Neural cell (in vitro differentiated cells): ENCODE measurements at regions not wholly inside any gene's neighbourhood (a gene's known extent, or its start where the extent isn't known, plus 50 kb on each side); places are given as distances from the start of the nearest gene placed in this dataset.

ENCODE experiments used
- H2AFZ ChIP-seq: fragments of 200-600, 300-800 bp; sonication (generic), shearing (Covaris generic); 2 replicates; pipeline ENCODE4 v1.6.0; 2014; ENCODE audit warnings: low read depth, mild to moderate bottlenecking, antibody characterized with exemption, low read length, moderate library complexity
- H3F3A ChIP-seq: fragments of 200-600 bp; shearing (Covaris generic); 2 replicates; pipeline ENCODE4 v1.6.1; 2016; ENCODE audit warnings: mild to moderate bottlenecking, moderate library complexity, mixed read lengths, antibody characterized with exemption, low read length; ENCODE audit not compliant: insufficient read depth, poor library complexity, severe bottlenecking
- H3K27ac ChIP-seq: fragments of 200-600, 300-800 bp; sonication (generic), shearing (Covaris generic); 2 replicates; pipeline ENCODE4 v1.5.1; 2014; ENCODE audit warnings: mild to moderate bottlenecking, low read length, moderate library complexity
- H3K27me3 ChIP-seq: fragments of 300-800, 200-600 bp; sonication (generic), shearing (Covaris generic); 2 replicates; pipeline ENCODE4 v1.6.0; 2014; ENCODE audit warnings: mild to moderate bottlenecking, low read depth, low read length, moderate library complexity; ENCODE audit not compliant: insufficient read depth
- H3K36me3 ChIP-seq: fragments of 300-800, 200-600 bp; sonication (generic), shearing (Covaris generic); 2 replicates; pipeline ENCODE4 v1.5.1; 2014; ENCODE audit warnings: mild to moderate bottlenecking, antibody characterized with exemption, low read length, moderate library complexity; ENCODE audit not compliant: insufficient read depth
- H3K4me2 ChIP-seq: fragments of 300-800, 200-600 bp; sonication (generic), shearing (Covaris generic); 2 replicates; pipeline ENCODE4 v1.6.0; 2014; ENCODE audit warnings: mild to moderate bottlenecking, low read length
- H3K4me3 ChIP-seq: fragments of 300-800, 200-600 bp; sonication (generic), shearing (Covaris generic); 2 replicates; pipeline ENCODE4 v1.5.1; 2014; ENCODE audit warnings: mild to moderate bottlenecking, low read length, moderate library complexity
- H3K79me2 ChIP-seq: fragments of 200-600 bp; shearing (Covaris generic); replicated peaks from 2 replicates; pipeline ENCODE4 v1.6.0; 2014; ENCODE audit warnings: mild to moderate bottlenecking, low read length, moderate library complexity; ENCODE audit not compliant: insufficient read depth
- H3K9ac ChIP-seq: fragments of 300-800, 200-600 bp; sonication (generic), shearing (Covaris generic); 2 replicates; pipeline ENCODE4 v1.6.1; 2016; ENCODE audit warnings: mild to moderate bottlenecking, low read length, mixed read lengths
- H3K9me2 ChIP-seq: fragments of 200-600 bp; shearing (Covaris generic); 2 replicates; pipeline ENCODE4 v1.6.1; 2016; ENCODE audit warnings: mild to moderate bottlenecking, low read length, mixed read lengths; ENCODE audit not compliant: insufficient read depth
- H3K9me3 ChIP-seq: fragments of 200-600, 300-800 bp; sonication (generic), shearing (Covaris generic); 2 replicates; pipeline ENCODE4 v1.6.1; 2016; ENCODE audit warnings: mild to moderate bottlenecking, mixed run types, low read length, moderate library complexity, mixed read lengths
- H4K20me1 ChIP-seq: fragments of 200-600 bp; shearing (Covaris generic); 2 replicates; pipeline ENCODE4 v1.6.1; 2016; ENCODE audit warnings: mild to moderate bottlenecking, mixed run types; ENCODE audit not compliant: insufficient read depth
- EP300 ChIP-seq: fragments of 450-650 bp; conservative IDR thresholded peaks from 2 replicates; pipeline ENCODE4 v1.6.1; 2014; ENCODE audit warnings: antibody characterized with exemption, mild to moderate bottlenecking, moderate library complexity; ENCODE audit not compliant: poor library complexity, severe bottlenecking
- EZH2 ChIP-seq: fragments of 200-600, 300-800 bp; shearing (Covaris generic), sonication (generic); IDR thresholded peaks from 2 replicates; pipeline ENCODE4 v1.6.1; 2014; ENCODE audit warnings: antibody characterized with exemption, low read length, borderline replicate concordance, mild to moderate bottlenecking; ENCODE audit not compliant: insufficient read depth, poor library complexity, severe bottlenecking
- MXI1 ChIP-seq: fragments of 450-650 bp; conservative IDR thresholded peaks from 2 replicates; pipeline ENCODE4 v1.6.1; 2014; ENCODE audit warnings: antibody characterized with exemption, mild to moderate bottlenecking; ENCODE audit not compliant: poor library complexity, severe bottlenecking
- POLR2AphosphoS5 ChIP-seq: IDR thresholded peaks from 2 replicates; pipeline ENCODE4 v1.6.1; 2012
- RAD21 ChIP-seq: fragments of 450-650 bp; conservative IDR thresholded peaks from 2 replicates; pipeline ENCODE4 v1.6.1; 2014; ENCODE audit warnings: antibody characterized with exemption, mild to moderate bottlenecking, moderate library complexity
- SMC3 ChIP-seq: fragments of 450-650 bp; conservative IDR thresholded peaks from 2 replicates; pipeline ENCODE4 v1.6.1; 2014; ENCODE audit warnings: antibody characterized with exemption, mild to moderate bottlenecking, moderate library complexity; ENCODE audit not compliant: poor library complexity
- TAF1 ChIP-seq: IDR thresholded peaks from 2 replicates; pipeline ENCODE4 v1.6.1; 2012; ENCODE audit warnings: low read depth
- TF ChIP-seq, protein P1 (sequence below): IDR thresholded peaks from 2 replicates; pipeline ENCODE4 v1.6.1; 2012; ENCODE audit warnings: borderline replicate concordance
- TF ChIP-seq, protein P2 (sequence below): fragments of 450-650 bp; IDR thresholded peaks from 2 replicates; pipeline ENCODE4 v1.5.1; 2014; ENCODE audit warnings: antibody characterized with exemption, mild to moderate bottlenecking, moderate library complexity; ENCODE audit not compliant: poor library complexity, severe bottlenecking

DNA sequence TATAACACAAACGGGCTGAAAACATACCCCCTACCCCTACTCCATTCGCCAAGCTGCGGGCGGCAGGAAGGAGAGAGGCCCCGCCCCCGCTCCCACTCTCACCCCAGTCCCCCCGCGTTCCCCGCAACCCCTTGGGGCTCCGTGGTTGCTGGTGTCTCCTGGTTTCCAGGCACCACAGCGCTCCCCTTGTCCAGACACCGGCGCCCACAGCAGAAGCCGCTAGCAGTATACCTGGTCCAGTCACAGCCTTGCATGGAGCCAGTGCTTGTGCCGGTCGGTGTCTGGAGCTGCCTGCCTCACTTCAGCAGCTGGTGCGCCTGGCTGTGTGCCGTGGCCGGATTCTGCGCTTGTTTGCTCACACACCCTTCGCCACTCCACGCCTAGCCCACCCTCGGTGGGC is 240.5 kb upstream of the DAB2 start:
- no peak overlapping the region for H3K9ac ChIP-seq
- H3F3A ChIP-seq = peaks cover 5% of the 10 kb centered on the region
- H3K27me3 ChIP-seq = no peaks in the 10 kb centered on the region
- TF ChIP-seq TAF1 (no peak), MXI1 (no peak)
- no peaks in the 10 kb centered on the region for H3K9me3 ChIP-seq
- no peaks in the 10 kb centered on the region for H3K9me2 ChIP-seq
- no peaks in the 10 kb centered on the region for H4K20me1 ChIP-seq
- H3K79me2 ChIP-seq = no peaks in the 10 kb centered on the region
- no peaks in the 10 kb centered on the region for H3K36me3 ChIP-seq
- H3K27ac ChIP-seq = no peak overlapping the region
- H3K4me3 ChIP-seq = no peak overlapping the region
- no peak overlapping the region for H2AFZ ChIP-seq
- no peak overlapping the region for H3K4me2 ChIP-seq

DNA sequence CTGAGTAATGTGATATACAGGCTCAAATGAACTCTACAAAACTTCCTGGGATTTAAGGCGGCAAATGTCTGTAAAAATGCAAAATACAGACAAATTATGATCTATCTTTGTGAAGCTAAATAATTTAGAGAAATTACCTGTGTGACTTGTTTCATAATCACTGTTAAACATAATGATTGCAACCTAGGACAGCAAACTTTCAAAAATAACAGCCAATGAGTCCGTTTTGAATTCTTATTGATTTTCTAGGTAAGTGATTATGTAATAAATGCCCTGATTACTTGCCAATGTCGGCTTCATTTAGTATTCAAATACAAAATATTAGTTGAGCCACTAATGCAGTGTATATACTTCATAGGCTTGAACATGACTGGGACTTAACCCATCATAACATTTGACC is 238.2 kb upstream of the DAB2 start:
- H3K4me3 ChIP-seq = no peak overlapping the region
- H3K9ac ChIP-seq = no peak overlapping the region
- H3K27me3 ChIP-seq = no peaks in the 10 kb centered on the region
- H2AFZ ChIP-seq = no peak overlapping the region
- no peaks in the 10 kb centered on the region for H3K79me2 ChIP-seq
- TF ChIP-seq SMC3 = no peak
- TF ChIP-seq EP300 = no peak
- TF ChIP-seq, protein P1, sequence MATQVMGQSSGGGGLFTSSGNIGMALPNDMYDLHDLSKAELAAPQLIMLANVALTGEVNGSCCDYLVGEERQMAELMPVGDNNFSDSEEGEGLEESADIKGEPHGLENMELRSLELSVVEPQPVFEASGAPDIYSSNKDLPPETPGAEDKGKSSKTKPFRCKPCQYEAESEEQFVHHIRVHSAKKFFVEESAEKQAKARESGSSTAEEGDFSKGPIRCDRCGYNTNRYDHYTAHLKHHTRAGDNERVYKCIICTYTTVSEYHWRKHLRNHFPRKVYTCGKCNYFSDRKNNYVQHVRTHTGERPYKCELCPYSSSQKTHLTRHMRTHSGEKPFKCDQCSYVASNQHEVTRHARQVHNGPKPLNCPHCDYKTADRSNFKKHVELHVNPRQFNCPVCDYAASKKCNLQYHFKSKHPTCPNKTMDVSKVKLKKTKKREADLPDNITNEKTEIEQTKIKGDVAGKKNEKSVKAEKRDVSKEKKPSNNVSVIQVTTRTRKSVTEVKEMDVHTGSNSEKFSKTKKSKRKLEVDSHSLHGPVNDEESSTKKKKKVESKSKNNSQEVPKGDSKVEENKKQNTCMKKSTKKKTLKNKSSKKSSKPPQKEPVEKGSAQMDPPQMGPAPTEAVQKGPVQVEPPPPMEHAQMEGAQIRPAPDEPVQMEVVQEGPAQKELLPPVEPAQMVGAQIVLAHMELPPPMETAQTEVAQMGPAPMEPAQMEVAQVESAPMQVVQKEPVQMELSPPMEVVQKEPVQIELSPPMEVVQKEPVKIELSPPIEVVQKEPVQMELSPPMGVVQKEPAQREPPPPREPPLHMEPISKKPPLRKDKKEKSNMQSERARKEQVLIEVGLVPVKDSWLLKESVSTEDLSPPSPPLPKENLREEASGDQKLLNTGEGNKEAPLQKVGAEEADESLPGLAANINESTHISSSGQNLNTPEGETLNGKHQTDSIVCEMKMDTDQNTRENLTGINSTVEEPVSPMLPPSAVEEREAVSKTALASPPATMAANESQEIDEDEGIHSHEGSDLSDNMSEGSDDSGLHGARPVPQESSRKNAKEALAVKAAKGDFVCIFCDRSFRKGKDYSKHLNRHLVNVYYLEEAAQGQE = no peak
- TF ChIP-seq POLR2AphosphoS5 = no peak
- TF ChIP-seq TAF1 = no peak
- TF ChIP-seq EZH2 = no peak
- TF ChIP-seq MXI1 = no peak
- TF ChIP-seq, protein P2, sequence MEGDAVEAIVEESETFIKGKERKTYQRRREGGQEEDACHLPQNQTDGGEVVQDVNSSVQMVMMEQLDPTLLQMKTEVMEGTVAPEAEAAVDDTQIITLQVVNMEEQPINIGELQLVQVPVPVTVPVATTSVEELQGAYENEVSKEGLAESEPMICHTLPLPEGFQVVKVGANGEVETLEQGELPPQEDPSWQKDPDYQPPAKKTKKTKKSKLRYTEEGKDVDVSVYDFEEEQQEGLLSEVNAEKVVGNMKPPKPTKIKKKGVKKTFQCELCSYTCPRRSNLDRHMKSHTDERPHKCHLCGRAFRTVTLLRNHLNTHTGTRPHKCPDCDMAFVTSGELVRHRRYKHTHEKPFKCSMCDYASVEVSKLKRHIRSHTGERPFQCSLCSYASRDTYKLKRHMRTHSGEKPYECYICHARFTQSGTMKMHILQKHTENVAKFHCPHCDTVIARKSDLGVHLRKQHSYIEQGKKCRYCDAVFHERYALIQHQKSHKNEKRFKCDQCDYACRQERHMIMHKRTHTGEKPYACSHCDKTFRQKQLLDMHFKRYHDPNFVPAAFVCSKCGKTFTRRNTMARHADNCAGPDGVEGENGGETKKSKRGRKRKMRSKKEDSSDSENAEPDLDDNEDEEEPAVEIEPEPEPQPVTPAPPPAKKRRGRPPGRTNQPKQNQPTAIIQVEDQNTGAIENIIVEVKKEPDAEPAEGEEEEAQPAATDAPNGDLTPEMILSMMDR = no peak
- no peak for TF ChIP-seq RAD21
- no peaks in the 10 kb centered on the region for H3K36me3 ChIP-seq
- H3K27ac ChIP-seq = no peak overlapping the region
- H3K4me2 ChIP-seq = no peak overlapping the region
- H4K20me1 ChIP-seq = no peaks in the 10 kb centered on the region
- H3K9me3 ChIP-seq = no peaks in the 10 kb centered on the region
- no peaks in the 10 kb centered on the region for H3F3A ChIP-seq
- H3K9me2 ChIP-seq = no peaks in the 10 kb centered on the region
